Stimulated activated CD8-positive, alpha-beta memory T cell treated with anti-CD3 and anti-CD28 coated beads, Interleukin-4, amount 100 ng/mL, for 4 hours (primary cell): ENCODE measurements at regions not wholly inside any gene's neighbourhood (a gene's known extent, or its start where the extent isn't known, plus 50 kb on each side); places are given as distances from the start of the nearest gene placed in this dataset.
"Not testable (repeated sequence)": the region's sequence is repeated elsewhere in the genome, so short reads cannot be mapped to it uniquely, and the experiment has no call there.

Experiments
- DNase-seq, 2 donors: peaks; one replicate each; pipeline ENCODE4 v3.0.0-alpha.2; 2020; ENCODE audit warnings: low read depth in 2 of 2, low spot score in 1 of 2

- DNase-seq: no peak
Observed at GRCh38 chr2:239866778-239867177, 158.4 kb downstream of the NDUFA10 start.

- DNase-seq: no peak
Observed at GRCh38 chr2:239866350-239866749, 158.8 kb downstream of the NDUFA10 start.

GRCh38 chr2:239865856-239866255 lies 159.3 kb downstream of the NDUFA10 start:
- DNase-seq: not testable (repeated sequence)

- no peak for DNase-seq
Observed at GRCh38 chr2:239865059-239865639, 160.0 kb downstream of the NDUFA10 start.

- no peak for DNase-seq
Observed at GRCh38 chr2:239864247-239865058, 160.7 kb downstream of the NDUFA10 start.

- no peak for DNase-seq
Observed at GRCh38 chr2:239862613-239863012, 162.5 kb downstream of the NDUFA10 start.

- DNase-seq: no peak
Observed at GRCh38 chr2:239858179-239858578, 167.0 kb downstream of the NDUFA10 start.

GRCh38 chr2:239857591-239857990 lies 167.6 kb downstream of the NDUFA10 start:
- DNase-seq: no peak

- DNase-seq: no peak
Observed at GRCh38 chr2:239856620-239857285, 168.4 kb downstream of the NDUFA10 start.

GRCh38 chr2:239855863-239856587 lies 169.1 kb downstream of the NDUFA10 start:
- DNase-seq: no peak

- DNase-seq: no peak
Observed at GRCh38 chr2:239854596-239854995, 170.5 kb downstream of the NDUFA10 start.

- no peak for DNase-seq
Observed at GRCh38 chr2:239853706-239854327, 171.3 kb downstream of the NDUFA10 start.

GRCh38 chr2:239853121-239853520 lies 172.0 kb downstream of the NDUFA10 start:
- DNase-seq: no peak

- DNase-seq: no peak
Observed at GRCh38 chr2:239852272-239852671, 172.9 kb downstream of the NDUFA10 start.

- DNase-seq: no peak
Observed at GRCh38 chr2:239846789-239847676, 178.1 kb downstream of the NDUFA10 start.

GRCh38 chr2:239845968-239846367 lies 179.2 kb downstream of the NDUFA10 start:
- no peak for DNase-seq

- no peak for DNase-seq
Observed at GRCh38 chr2:239839306-239839705, 185.8 kb downstream of the NDUFA10 start.

- DNase-seq: no peak
Observed at GRCh38 chr2:239836021-239836765, 188.9 kb downstream of the NDUFA10 start.

GRCh38 chr2:239835056-239835455 lies 190.1 kb downstream of the NDUFA10 start:
- no peak for DNase-seq
